B cell (primary cell): ENCODE measurements at regions not wholly inside any gene's neighbourhood (a gene's known extent, or its start where the extent isn't known, plus 50 kb on each side); places are given as distances from the start of the nearest gene placed in this dataset.

Experiments used
- ATAC-seq: fragments of 200-7000 bp; cut with Tn5 transposase; one replicate; pipeline ENCODE4 v1.10.0; 2021; ENCODE audit warnings: low read depth, mild to moderate bottlenecking, moderate number of reproducible peaks, moderate library complexity
- CTCF ChIA-PET: fragments of 350-600 bp; sonication (Branson Sonifier 250); formaldehyde crosslinking; loops from one replicate; lab custom pipeline; 2021; ENCODE audit warnings: antibody characterized with exemption, inconsistent platforms; lab: Charles Lee
- POLR2A ChIA-PET: fragments of 350-600 bp; sonication (Branson Sonifier 250); formaldehyde crosslinking; loops from one replicate; lab custom pipeline; 2021; ENCODE audit warnings: antibody characterized with exemption; lab: Charles Lee
- DNase-seq: peaks from one replicate; pipeline ENCODE4 v3.0.0; 2013
- H2AFZ ChIP-seq: 2 replicates; pipeline ENCODE4 v1.6.1; 2012; ENCODE audit warnings: mild to moderate bottlenecking, low read depth, low read length; ENCODE audit not compliant: insufficient read depth, poor library complexity, severe bottlenecking
- H3K27ac ChIP-seq, 2 donors: 1 replicate in 1 of 2; 2 replicates in 1 of 2; pipeline ENCODE4 v1.5.1; 2012 to 2013; ENCODE audit warnings: low read length in 2 of 2, mild to moderate bottlenecking in 2 of 2, moderate library complexity in 1 of 2
- H3K27me3 ChIP-seq, 4 experiments: fragments of 200-600 bp in 1 of 4; sonication (generic) in 1 of 4; replicated peaks in 1 of 4; 1 replicate in 2 of 4; 2 replicates in 2 of 4; pipeline versions ENCODE4 v1.6.1 to v1.7.0; 2013 to 2016; ENCODE audit warnings: low read length in 3 of 4, mild to moderate bottlenecking in 2 of 4, mixed read lengths in 1 of 4, moderate library complexity in 1 of 4; ENCODE audit not compliant: insufficient read depth in 4 of 4, control insufficient read depth in 3 of 4; ENCODE audit errors: control extremely low read depth in 1 of 4
- H3K36me3 ChIP-seq, 2 experiments: replicated peaks in 1 of 2; 1 replicate in 1 of 2; 2 replicates in 1 of 2; pipeline versions ENCODE4 v1.6.1 to v1.7.1; 2013; ENCODE audit warnings: low read length in 1 of 2; ENCODE audit not compliant: insufficient read depth in 2 of 2, control insufficient read depth in 1 of 2; ENCODE audit errors: control extremely low read depth in 1 of 2, extremely low read depth in 1 of 2
- H3K4me1 ChIP-seq, 2 donors: fragments of 200-600 bp in 1 of 2; sonication (generic) in 1 of 2; 1 replicate in 1 of 2; 2 replicates in 1 of 2; pipeline versions ENCODE4 v1.5.1 to v1.6.1; 2013 to 2017; ENCODE audit warnings: low read length in 2 of 2; ENCODE audit not compliant: control insufficient read depth in 2 of 2, insufficient read depth in 2 of 2
- H3K4me2 ChIP-seq: replicated peaks from 2 replicates; pipeline ENCODE3; 2012; ENCODE audit warnings: mild to moderate bottlenecking, low read depth, low read length; ENCODE audit not compliant: poor library complexity, severe bottlenecking
- H3K4me3 ChIP-seq, 5 experiments: fragments of 200-600 bp in 1 of 5; sonication (generic) in 1 of 5; 1 replicate in 3 of 5; 2 replicates in 2 of 5; pipeline versions ENCODE4 v1.5.1 to v1.7.0; 2011 to 2016; ENCODE audit warnings: low read length in 4 of 5, mild to moderate bottlenecking in 4 of 5, low read depth in 2 of 5, control low read depth in 1 of 5, moderate library complexity in 1 of 5; ENCODE audit not compliant: insufficient read depth in 1 of 5; ENCODE audit errors: control extremely low read depth in 1 of 5, extremely low read depth in 1 of 5
- H3K79me2 ChIP-seq: fragments of 200-600 bp; sonication (generic); one replicate; pipeline ENCODE4 v1.6.0; 2016; ENCODE audit warnings: low read length; ENCODE audit not compliant: control insufficient read depth, insufficient read depth
- H3K9ac ChIP-seq: fragments of 200-600 bp; sonication (generic); 2 replicates; pipeline ENCODE4 v1.6.1; 2017; ENCODE audit warnings: mild to moderate bottlenecking, low read length, moderate library complexity
- H3K9me3 ChIP-seq, 3 donors: one replicate each; pipeline versions ENCODE4 v1.6.1 to v1.7.1; 2013; ENCODE audit warnings: low read length in 2 of 3; ENCODE audit not compliant: control insufficient read depth in 2 of 3, insufficient read depth in 1 of 3; ENCODE audit errors: control extremely low read depth in 1 of 3
- H4K20me1 ChIP-seq: 2 replicates; pipeline ENCODE4 v1.6.0; 2012; ENCODE audit warnings: mild to moderate bottlenecking, low read length; ENCODE audit not compliant: insufficient read depth, control insufficient read depth, poor library complexity, severe bottlenecking
- H3K27ac Mint-ChIP-seq: one replicate; pipeline ENCODE4 v1.8.0; 2021; ENCODE audit warnings: mixed read lengths
- H3K27me3 Mint-ChIP-seq: one replicate; pipeline ENCODE4 v1.8.0; 2021; ENCODE audit warnings: mixed read lengths
- H3K4me1 Mint-ChIP-seq: one replicate; pipeline ENCODE4 v1.8.0; 2021; ENCODE audit warnings: mixed read lengths
- H3K4me3 Mint-ChIP-seq: one replicate; pipeline ENCODE4 v1.8.0; 2021; ENCODE audit warnings: mixed read lengths
- H3K9me3 Mint-ChIP-seq: one replicate; pipeline ENCODE4 v1.8.0; 2022; ENCODE audit warnings: mixed read lengths; ENCODE audit not compliant: insufficient read depth
- CTCF ChIP-seq: fragments of 200-600 bp; IDR thresholded peaks from one replicate; pipeline ENCODE4 v1.8.0; 2022; ENCODE audit warnings: antibody characterized with exemption, mild to moderate bottlenecking
- EZH2 ChIP-seq: IDR thresholded peaks from 2 replicates; pipeline ENCODE4 v1.6.1; 2012; ENCODE audit warnings: borderline replicate concordance, low read depth, mild to moderate bottlenecking, moderate library complexity, low read length; ENCODE audit not compliant: insufficient read depth, poor library complexity, severe bottlenecking
- WGBS: methylation state at CpG from one replicate; pipeline ENCODE4 v1.1.5; 2013; ENCODE audit warnings: missing lambda C conversion rate; ENCODE audit not compliant: insufficient coverage; 5-methylcytosine and 5-hydroxymethylcytosine counted together
- intact Hi-C: fragments of 100-400 bp; cut with micrococcal nuclease; formaldehyde crosslinking; loops from one replicate; pipeline ENCODE4 v1.10.0; 2022

GRCh38 chrX:97666890-97667289 is 783.2 kb downstream of the RPA4 start:
- POLR2A ChIA-PET = no interaction called here
- Histone ChIP-seq H3K9ac (no peak overlapping the region), H3K4me1 (no peaks in the 10 kb centered on the region), H3K4me3 (no peak overlapping the region), H3K27me3 (no peaks in the 10 kb centered on the region), H3K9me3 (no peaks in the 10 kb centered on the region), H3K27ac (no peak overlapping the region), H4K20me1 (no peaks in the 10 kb centered on the region), H2AFZ (no peak overlapping the region), H3K79me2 (no peaks in the 10 kb centered on the region), H3K36me3 (no peaks in the 10 kb centered on the region), H3K4me2 (no peak overlapping the region)
- no peak for TF ChIP-seq EZH2
- no peak overlapping the region for H3K4me3 Mint-ChIP-seq
- ATAC-seq (no peak), DNase-seq (no peak)
- H3K4me1 Mint-ChIP-seq = no peaks in the 10 kb centered on the region
- WGBS = no CpG with 5 or more reads among the region's 2 CpGs
- no peak overlapping the region for H3K27ac Mint-ChIP-seq
- H3K27me3 Mint-ChIP-seq = no peaks in the 10 kb centered on the region
- CTCF ChIA-PET = no interaction called here
- intact Hi-C loops = no loop called here
- no peaks in the 10 kb centered on the region for H3K9me3 Mint-ChIP-seq

- Mint-ChIP-seq H3K27ac (no peak overlapping the region), H3K4me1 (no peaks in the 10 kb centered on the region), H3K9me3 (no peaks in the 10 kb centered on the region), H3K27me3 (no peaks in the 10 kb centered on the region), H3K4me3 (no peak overlapping the region)
- CTCF ChIA-PET = no interaction called here
- no peak for TF ChIP-seq EZH2
- TF ChIP-seq CTCF = no peak
- Histone ChIP-seq H3K4me2 (no peak overlapping the region), H3K36me3 (no peaks in the 10 kb centered on the region), H3K27ac (no peak overlapping the region), H3K9me3 (no peaks in the 10 kb centered on the region), H2AFZ (no peak overlapping the region), H3K79me2 (no peaks in the 10 kb centered on the region), H3K9ac (no peak overlapping the region), H3K4me3 (no peak overlapping the region), H4K20me1 (no peaks in the 10 kb centered on the region), H3K27me3 (no peaks in the 10 kb centered on the region), H3K4me1 (no peaks in the 10 kb centered on the region)
- DNase-seq (no peak), ATAC-seq (no peak)
- POLR2A ChIA-PET = no interaction called here
- intact Hi-C loops = no loop called here
- WGBS = no CpG with 5 or more reads among the region's 2 CpGs
These were observed 784.4 kb downstream of the RPA4 start for GRCh38 chrX:97668126-97668525.
